ENCODE measurements at regions not wholly inside any gene's neighbourhood (a gene's known extent, or its start where the extent isn't known, plus 50 kb on each side); places are given as distances from the start of the nearest gene placed in this dataset.

DNA sequence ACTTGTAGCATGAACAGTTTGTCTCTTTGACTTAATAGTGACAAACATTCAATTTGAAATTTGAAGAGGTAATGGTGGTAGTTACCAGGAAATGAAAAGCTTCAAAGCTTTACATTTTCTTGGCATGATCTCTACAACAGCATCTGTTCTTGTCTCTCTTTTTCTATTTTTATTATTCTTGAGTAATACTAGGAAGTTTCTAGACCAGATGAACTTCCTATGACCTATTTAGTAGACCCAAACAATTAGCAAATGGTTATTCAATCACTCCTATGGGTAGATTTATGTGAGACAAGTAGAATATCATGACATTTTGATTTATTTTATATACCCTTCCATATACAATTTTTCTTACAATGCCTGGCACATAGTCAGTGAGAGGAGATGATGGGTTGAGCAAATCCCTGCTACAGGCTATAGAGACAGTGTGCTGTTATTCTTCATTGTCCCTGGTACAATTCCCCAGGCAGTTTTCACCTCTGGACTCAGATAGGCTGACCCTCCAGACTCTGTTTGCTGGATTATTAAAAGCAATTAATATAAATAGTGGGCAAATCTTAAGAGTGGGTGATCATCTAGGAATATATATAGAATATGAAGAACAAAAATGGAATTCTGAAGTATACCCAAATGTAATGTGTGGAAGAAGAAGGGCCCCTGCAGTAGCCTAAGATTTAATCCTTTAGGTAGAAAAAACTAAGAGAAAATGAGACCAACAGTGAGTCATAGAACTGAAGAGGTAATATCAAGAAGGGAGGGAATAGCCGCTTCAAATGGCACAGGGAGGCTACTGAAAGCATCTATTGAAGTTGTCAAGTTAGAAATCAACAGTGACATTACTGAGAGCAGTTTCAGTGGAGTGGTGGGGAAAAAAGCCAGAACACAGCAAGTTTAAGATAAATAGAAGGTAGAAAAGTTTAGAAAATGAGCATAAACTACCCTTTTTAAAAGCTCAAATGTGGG is 512.0 kb downstream of the FOXG1 start:
- no peak for DNase-seq (ENCODE audit: low spot score)

DNA sequence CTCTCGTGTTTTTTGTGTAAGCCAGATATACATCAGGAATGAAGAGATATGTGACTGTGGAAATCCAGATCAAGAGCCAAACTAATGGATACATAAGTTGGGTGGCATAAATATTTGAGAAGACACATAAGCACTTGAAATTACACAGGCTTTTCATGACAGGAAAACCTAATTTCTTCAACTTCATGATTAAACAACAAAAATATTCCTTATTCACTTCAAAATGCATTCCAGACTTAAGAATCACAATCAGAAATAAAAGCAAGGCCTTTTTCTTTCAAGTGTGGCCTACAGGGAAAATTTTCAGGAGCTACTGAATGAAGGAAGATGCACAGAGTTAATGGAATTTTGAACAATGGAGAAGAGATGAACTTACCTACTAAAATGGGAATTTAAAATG is 515.6 kb downstream of the FOXG1 start:
- no peak for DNase-seq (ENCODE audit: low spot score)

DNA sequence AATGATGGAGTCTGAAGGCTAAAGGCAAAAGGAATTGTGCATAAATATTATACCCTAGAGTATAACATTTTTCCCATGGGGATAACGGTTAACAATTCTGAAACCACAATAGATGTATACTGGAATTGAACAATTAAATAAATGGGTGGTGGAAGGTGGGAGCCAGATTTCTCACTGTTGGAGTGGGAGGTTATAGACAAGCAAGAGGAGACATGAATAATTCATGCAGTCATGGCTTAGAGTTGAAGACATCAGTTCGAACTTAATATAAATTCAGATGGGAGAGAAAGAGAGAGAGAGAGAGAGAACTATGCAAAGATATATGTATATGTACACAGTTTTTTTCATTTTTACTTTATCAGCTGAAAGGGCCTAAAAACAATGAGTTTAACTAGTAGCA is 523.9 kb downstream of the FOXG1 start:
- DNase-seq (ENCODE audit: low spot score): no peak

DNA sequence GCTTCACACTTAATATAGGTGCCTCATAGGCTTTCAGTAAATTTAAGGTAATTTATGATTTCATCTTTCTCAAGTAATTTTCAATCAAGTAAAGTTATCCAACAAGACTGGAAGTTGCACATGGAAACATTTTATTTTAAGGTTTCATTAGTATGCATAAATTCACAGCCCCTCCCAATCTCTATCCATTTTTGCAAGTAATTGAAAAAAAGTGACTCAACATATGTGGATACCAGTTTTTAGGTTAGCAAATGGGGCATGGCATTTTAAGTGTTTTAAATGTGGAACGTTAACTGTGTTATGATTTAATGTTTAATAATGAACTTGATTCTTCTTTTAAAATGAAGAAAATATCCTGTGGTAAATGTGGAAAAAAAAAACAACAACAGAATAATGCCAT is 532.8 kb downstream of the FOXG1 start:
- DNase-seq (ENCODE audit: low spot score): no peak

DNA sequence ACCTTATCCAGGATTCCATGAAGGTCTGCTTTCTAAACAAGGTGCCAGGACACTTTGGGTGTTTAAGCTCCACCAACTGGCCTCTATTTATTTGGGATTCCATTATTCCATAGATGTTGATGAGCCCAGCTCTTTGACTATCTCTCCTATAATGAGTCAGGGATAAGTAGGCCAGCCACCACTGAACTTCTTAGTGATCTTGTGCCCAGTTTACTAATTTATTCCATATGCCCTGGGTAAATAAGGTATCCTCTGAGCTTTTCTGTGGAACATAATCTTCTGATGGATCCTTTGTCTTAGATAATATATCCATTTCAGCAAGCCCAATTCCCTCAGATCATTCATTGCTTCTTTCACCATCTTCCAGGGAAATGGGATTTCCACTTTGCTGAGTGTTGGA is 535.0 kb downstream of the FOXG1 start:
- DNase-seq (ENCODE audit: low spot score): no peak

DNA sequence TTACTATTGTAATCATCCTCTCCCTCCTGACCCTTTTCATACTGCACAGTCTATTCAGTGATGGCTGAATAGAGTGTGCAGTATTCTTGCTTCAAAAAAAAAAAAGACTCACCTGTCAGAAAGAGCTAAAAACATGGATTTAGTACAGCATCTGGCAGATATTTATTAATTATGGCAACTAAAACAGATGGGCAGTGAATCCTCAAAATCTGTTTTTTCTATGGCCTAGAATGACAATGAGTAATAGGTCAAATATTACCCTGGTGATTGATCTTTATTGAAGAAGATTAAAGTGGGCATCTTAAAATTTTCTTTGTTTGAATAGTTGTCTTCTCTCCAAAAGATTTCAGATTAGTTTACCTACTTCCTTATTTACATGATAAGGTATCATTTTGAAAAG is 543.6 kb downstream of the FOXG1 start:
- no peak for DNase-seq (ENCODE audit: low spot score)

DNA sequence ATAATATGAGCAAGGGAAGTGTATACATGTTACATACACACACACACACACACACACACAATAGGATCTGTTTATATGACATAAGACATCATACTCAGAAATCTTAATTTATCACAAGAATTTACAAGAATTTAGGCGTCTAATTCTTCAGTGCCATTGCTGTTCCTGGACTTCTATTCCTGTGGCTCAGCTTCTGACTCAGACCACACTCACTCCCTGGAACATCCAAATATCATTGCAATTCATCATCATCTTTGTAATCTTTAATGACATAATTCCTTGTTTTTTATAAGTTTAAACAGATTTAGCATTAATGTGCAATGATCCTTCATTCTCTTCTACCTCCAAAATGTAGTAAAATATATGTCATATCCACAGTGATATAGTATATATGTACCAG is 544.2 kb downstream of the FOXG1 start:
- no peak for DNase-seq (ENCODE audit: low spot score)

DNA sequence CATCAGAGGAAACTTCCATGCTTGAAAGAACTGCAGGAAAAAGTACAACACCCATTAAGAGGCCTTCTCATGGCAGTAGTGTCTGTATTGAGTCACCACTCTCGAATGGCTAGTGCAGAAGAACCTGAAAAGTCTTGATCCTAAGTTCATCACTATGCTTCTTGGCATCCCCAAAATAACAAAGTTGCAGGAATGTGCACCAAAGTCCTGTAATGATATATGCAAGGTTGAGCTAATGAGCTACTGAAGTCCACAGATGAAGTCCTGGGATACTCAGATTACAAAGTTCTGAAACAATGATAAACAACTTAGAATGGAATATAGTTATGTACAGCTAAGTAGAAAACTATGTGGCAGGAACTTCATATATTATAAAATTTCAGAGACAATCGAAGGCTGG is 545.4 kb downstream of the FOXG1 start:
- no peak for DNase-seq (ENCODE audit: low spot score)

DNA sequence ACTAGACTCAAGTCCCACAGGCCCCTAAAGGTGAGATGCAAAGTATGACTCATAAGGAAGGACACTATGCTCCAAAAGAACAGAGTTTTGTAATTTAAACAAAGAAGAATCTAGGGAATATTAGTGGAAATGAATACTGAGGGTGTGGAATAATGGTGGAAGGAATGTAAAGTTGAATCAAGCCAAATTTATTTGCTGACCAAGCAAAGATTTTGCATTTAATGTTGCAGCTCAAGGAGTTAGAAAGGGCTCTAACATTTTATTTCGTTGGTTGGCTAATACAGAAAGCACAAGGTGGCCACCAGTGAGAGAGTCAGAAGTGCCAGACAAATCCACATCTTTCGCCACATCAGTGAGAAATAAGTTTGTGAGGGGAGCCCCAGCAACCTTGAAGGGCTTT is 550.3 kb downstream of the FOXG1 start:
- DNase-seq (ENCODE audit: low spot score): no peak

DNA sequence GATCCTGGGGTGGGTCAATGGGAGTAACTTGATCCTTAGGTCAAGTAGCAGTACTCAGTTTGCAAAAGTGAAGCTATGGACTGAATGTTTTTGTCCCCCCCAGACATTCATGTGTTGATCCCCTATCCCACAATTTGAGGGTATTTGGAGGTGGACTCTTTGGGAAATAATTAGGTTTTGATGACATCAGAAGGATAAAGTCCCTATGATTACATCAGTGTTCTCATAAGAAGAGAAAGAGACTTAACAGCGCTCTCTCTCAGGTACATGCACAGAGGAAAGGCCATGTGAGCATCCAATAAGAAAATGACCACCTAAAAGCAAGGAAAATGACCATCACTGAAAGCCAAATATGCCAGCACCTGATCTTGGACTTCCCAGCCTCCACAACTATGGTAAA is 550.8 kb downstream of the FOXG1 start:
- DNase-seq (ENCODE audit: low spot score): no peak

DNA sequence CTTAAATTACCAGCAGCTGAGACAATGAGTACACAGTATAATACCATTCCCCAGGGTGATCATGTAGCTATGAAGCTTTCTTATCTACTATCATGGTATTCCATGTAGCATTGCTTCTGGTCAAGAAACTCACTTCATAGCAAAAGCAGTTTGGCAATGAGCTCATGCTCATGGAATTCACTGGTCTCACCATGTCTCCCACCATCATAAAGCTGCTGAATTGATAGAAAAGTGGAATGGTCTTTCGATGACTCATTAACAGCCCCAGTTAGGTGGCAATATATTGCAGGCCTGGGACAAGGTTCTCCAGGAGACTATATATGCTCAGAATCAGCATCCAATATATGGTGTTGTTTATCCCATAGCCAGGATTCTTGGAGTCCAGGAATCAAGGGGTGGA is 553.7 kb downstream of the FOXG1 start:
- DNase-seq (ENCODE audit: low spot score): no peak

DNA sequence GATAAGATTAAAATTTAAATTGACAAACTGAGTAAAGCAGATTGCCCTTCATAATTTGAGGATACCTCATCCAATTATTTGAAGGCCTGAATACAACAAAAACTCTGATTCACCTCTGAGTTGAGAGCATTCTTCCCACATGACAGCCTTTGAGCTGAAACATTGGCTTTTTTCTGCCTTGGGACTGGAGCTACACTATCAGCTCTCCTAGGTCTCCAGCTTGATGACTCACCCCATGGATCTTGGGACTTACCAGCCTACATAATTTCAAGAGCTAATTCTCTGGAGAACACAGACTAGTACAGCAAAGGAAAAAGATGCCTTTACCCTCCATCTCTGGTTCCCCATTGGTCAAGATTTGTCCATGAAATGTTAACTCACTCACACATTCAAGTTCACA is 555.1 kb downstream of the FOXG1 start:
- no peak for DNase-seq (ENCODE audit: low spot score)

DNA sequence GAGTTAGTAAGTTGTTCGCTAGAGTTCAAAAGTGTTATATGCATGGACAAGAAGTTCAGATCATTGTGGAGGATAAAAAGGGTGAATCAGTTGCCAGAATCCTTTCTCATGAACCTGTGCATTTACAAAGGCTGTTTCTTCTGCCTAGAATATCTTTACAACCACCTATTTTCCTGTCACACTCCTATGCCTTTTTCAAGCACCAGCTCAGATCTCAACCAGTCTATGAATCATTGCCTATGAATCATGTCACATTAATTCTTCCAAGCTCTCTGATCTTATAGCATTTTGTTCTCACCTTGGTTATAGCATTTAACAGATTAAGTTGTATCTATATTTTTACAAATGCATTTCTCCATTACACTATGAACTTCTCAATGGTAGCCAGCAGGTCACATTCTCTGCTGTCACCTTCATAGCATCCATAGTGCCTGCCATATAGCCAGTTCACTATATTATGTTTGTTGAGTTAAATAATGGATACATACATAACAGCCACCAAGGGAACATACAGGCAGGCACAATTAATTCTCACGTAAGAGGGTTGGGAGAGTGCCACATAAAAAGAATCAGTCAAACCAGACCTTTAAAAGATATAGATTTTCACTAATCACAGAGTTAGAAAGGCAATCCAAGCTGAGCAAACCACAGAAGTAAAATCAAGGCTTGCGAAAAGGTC is 573.0 kb downstream of the FOXG1 start:
- DNase-seq (ENCODE audit: low spot score): no peak

DNA sequence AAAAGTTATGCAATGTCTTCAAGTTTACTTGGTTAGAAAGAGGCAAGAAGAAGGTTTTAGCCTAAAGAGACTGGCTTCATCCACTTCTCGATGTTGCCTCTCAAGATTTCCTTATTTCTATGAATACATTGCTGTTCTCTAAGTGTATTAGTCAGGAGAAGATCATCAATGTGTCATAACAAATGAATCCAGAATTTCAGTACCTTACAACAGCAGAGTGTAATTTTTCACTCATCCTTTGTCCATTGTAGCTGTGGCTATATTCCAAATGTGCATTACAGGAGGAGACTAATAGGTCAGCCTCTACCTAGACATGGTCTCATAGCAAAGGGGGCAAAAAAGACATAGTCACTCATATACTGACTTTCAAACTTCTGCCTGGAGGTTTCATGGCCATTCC is 579.1 kb downstream of the PRKD1 start:
- no peak for DNase-seq (ENCODE audit: low spot score)

DNA sequence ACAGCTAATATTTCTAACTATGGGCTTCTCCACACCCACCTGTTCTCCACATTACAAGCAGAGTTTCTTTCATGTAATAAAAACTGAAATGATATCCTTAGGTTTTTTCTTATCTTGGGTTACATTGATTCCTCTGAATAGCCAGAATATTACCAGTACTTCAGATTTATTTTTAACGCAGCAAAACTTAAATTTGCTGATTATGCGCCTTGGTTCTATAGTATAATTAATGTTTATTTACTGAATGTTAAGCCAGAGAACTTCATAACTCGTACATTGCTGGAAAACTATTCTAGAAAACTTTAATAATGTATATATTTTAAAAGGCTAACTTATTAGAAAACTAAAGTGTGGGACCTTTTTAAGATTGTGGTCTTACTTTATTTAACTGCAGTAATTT is 577.2 kb downstream of the PRKD1 start:
- no peak for DNase-seq (ENCODE audit: low spot score)

DNA sequence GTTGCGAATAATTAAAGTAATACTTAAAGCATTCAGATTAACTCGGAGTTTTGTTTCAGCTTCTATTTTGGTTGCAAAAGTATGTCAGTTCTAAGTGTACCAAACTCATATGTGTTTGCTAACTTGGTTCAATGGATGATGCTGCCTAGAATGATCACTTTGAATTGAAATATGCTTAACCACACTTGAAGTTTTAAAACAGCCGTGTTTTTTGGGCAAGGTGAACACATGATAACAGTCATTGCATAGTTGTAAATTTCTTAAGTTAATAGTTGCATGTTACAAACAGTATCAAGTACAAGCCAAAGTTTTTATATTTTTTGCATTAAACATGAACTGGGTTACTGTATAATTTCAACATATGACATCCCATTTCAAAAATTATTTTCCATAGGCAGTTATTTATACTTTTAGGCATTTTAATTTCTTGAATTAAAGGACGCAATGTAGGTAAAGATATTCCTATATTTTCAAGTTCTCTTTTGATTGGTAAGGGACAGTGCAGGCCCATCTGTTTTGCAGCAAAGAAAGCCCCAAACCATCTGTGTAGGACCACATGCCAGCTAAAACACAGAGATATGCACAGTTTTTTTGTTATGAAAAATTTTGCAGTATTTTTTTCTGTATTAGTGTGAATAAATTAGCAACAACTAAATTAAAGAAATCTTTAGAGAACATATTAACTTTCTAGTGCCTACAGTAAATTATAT is 575.5 kb downstream of the PRKD1 start:
- DNase-seq (ENCODE audit: low spot score): no peak

DNA sequence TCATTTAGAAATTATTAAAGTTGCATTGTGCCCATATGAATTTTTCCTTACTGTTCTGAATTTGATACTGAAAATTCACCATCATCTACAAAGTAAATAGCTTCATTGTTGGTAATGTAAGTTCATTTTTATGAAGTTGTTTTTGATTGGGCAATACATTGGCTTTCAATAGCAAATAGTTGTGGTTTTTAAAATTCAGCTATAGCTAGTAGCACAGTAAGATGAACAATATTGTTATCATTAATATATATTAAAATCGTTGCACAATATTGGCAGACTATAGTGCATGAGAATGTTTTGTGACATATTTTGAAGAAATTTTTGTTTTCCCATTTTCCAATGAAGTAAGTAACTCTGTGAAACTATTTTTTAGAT is 575.0 kb downstream of the PRKD1 start:
- DNase-seq (ENCODE audit: low spot score): no peak

DNA sequence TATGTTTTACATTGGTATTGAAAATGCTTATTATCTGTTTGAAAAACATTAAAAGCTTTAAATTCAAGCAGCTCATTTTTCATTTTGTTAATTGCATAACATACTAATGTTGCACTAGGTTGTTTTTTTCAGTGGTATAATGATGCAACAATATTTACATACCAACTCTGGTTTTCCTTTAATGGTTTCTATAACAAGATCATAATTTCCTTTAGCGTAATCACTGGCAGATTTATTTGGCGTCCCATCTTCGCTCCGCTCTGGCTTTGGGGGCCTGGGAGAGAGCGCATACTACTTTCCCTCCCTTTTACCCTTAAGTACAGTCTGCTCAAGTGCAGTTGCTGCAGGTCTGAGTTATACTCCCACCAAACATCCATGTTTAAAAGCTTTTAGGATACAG is 574.1 kb downstream of the PRKD1 start:
- DNase-seq (ENCODE audit: low spot score): no peak

DNA sequence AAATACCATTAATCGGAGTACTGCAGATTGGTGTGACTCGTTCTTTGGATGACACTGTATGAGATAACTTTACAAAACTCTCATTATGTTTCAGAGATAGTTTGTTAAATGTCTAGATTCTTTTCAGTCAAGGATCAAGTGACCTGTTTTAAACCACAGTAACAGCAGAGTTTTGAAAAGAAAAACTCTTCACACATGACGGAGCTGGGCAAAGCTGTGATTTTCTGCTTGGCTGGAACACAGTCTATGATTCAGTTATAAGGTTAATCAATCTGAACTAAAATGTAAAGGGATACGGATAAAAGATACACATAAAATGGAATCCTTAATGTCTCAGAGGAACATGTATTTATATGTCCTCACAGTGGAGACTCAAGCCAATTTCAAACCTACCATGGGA is 573.2 kb downstream of the PRKD1 start:
- no peak for DNase-seq (ENCODE audit: low spot score)

DNA sequence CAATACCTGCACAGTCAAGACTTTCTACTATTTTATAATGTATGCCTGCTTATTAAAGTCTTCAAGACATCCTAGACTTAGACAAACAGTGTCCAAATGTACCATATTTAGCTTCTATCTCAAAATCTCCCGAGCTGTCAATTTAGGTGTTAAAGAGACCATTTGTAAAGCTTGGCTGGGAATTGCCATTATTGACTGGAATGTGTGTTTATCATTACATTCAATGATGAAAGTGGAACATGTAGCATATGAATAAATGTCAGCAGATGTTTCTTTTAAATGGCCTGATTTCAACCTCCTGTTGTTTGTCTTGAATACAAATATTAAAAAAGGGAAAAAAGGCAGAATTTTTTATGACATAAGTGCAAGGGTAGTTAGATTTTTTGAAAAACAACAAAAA is 572.3 kb downstream of the PRKD1 start:
- no peak for DNase-seq (ENCODE audit: low spot score)

DNA sequence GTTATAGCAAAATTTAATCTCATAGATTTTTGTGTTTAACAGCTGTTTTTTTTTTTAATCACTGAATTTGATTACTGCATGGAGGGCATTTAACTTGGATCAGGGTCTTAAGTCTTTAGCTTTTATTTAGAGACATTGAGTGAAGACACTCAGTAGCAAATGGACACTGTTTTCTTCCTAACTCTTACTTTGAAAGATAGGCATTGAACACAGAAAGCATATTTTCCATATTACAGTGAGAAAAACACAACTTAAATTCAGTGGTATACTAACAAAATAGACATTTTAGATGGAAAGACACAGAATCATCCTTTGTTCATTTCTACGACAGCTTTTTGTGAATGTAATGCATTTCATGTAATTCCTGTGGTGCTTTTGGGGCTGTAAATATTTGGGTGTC is 571.8 kb downstream of the PRKD1 start:
- DNase-seq (ENCODE audit: low spot score): no peak

DNA sequence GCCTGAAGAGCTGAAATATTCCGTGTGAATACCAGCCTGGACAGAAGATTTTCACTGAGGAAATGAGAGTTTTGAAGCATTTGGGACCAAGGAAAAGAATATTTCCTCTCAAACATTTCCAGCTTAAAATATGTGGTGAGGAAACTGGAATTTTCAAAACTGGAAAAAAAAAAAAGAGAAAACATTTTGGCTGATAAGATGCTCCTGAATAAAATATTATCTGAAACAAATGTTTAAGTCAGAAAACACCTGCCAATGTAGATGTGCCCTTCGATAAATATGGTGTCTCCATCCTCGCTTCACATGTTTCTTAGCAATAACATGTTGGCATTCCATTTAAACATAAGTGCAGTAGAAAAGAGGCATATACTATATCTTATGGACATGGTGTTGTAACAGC is 567.0 kb downstream of the PRKD1 start:
- no peak for DNase-seq (ENCODE audit: low spot score)

DNA sequence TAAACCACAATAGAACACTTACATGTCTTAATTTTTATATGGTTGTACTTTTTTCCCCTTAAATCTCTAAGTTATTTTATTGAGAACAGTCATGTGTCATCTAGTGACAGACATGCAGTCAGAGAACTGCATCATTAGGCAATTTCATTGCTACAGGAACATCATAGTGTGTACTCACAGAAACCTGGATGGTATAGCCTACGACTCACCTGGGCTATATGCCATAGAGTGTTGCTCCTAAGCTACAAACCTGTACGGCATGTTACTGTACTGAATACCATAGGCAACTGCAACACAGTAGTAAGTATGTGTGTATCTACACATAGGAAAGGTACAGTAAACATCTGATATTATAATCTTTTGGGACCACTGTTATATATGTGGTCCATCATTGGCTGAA is 557.6 kb downstream of the PRKD1 start:
- no peak for DNase-seq (ENCODE audit: low spot score)

Measured in CD4-positive, alpha-beta T cell treated with Interleukin-15 for 4 hours (primary cell).